ENCODE measurements at regions not wholly inside any gene's neighbourhood (a gene's known extent, or its start where the extent isn't known, plus 50 kb on each side); places are given as distances from the start of the nearest gene placed in this dataset.
A peak's percentile ranks its signal among the peaks of the same experiment; 100 is the strongest.

- H3K27ac ChIP-seq (ENCODE audit: low read depth, low read length): peak overlapping the region; percentile 90
- H4K20me1 ChIP-seq (ENCODE audit: insufficient read depth, low read length): no peaks in the 10 kb centered on the region
- peaks cover 36% of the 10 kb centered on the region for H3K4me1 ChIP-seq (ENCODE audit: insufficient read depth, low read length)
- H3K36me3 ChIP-seq (ENCODE audit: insufficient read depth, low read length): no peaks in the 10 kb centered on the region
- H3K4me2 ChIP-seq (ENCODE audit: insufficient read depth, low read length): peak overlapping the region; percentile 34
- H3K9me3 ChIP-seq (ENCODE audit: low read depth, low read length): no peaks in the 10 kb centered on the region
- H3K27me3 ChIP-seq (ENCODE audit: insufficient read depth, low read length): no peaks in the 10 kb centered on the region
- peak; percentile 26 for DNase-seq (ENCODE audit: insufficient read length, low spot score, missing footprints)
- peak overlapping the region; percentile 59 for H2AFZ ChIP-seq (ENCODE audit: low read length)
- TF ChIP-seq, protein P1, sequence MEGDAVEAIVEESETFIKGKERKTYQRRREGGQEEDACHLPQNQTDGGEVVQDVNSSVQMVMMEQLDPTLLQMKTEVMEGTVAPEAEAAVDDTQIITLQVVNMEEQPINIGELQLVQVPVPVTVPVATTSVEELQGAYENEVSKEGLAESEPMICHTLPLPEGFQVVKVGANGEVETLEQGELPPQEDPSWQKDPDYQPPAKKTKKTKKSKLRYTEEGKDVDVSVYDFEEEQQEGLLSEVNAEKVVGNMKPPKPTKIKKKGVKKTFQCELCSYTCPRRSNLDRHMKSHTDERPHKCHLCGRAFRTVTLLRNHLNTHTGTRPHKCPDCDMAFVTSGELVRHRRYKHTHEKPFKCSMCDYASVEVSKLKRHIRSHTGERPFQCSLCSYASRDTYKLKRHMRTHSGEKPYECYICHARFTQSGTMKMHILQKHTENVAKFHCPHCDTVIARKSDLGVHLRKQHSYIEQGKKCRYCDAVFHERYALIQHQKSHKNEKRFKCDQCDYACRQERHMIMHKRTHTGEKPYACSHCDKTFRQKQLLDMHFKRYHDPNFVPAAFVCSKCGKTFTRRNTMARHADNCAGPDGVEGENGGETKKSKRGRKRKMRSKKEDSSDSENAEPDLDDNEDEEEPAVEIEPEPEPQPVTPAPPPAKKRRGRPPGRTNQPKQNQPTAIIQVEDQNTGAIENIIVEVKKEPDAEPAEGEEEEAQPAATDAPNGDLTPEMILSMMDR (IDR thresholded peaks at IDR 0.05; ENCODE audit: extremely low read depth, low read depth, low read length): no peak
- H3K4me3 ChIP-seq (ENCODE audit: insufficient read depth, low read length): no peak overlapping the region
- no peaks in the 10 kb centered on the region for H3K79me2 ChIP-seq (ENCODE audit: insufficient read depth, low read length)
Observed at GRCh38 chr1:8089535-8090228, 63.6 kb upstream of the ERRFI1 start.

- DNase-seq (ENCODE audit: insufficient read length, low spot score, missing footprints): no peak
- no peak overlapping the region for H3K4me2 ChIP-seq (ENCODE audit: insufficient read depth, low read length)
- H3K4me1 ChIP-seq (ENCODE audit: insufficient read depth, low read length): peaks cover 31% of the 10 kb centered on the region
- no peak overlapping the region for H3K4me3 ChIP-seq (ENCODE audit: insufficient read depth, low read length)
- H3K27me3 ChIP-seq (ENCODE audit: insufficient read depth, low read length): no peaks in the 10 kb centered on the region
- H3K79me2 ChIP-seq (ENCODE audit: insufficient read depth, low read length): no peaks in the 10 kb centered on the region
- no peak overlapping the region for H3K27ac ChIP-seq (ENCODE audit: low read depth, low read length)
- H3K9me3 ChIP-seq (ENCODE audit: low read depth, low read length): no peaks in the 10 kb centered on the region
- no peak overlapping the region for H2AFZ ChIP-seq (ENCODE audit: low read length)
- H3K36me3 ChIP-seq (ENCODE audit: insufficient read depth, low read length): no peaks in the 10 kb centered on the region
- H4K20me1 ChIP-seq (ENCODE audit: insufficient read depth, low read length): no peaks in the 10 kb centered on the region
- TF ChIP-seq, protein P1 (IDR thresholded peaks at IDR 0.05; ENCODE audit: extremely low read depth, low read depth, low read length): no peak
Observed at GRCh38 chr1:8086055-8086454, 59.9 kb upstream of the ERRFI1 start.

DNA sequence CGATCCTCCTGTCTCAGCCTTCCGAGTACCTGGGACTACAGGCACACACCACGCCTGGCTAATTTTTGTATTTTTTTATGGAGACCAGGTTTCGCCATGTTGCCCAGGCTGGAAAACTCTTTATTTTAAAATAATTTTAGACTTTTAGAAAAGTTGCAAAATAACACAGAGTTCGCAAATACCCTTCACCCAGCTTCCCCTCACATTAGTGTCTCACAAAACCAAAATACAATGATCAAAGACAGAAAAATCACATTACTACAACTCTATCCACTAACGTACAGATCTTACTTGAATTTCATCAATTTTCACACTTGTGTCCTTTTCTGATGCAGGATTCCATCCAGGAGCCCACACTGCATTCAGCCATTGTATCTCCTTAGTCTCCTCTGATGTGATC is 58.8 kb upstream of the ERRFI1 start:
- H3K4me1 ChIP-seq (ENCODE audit: insufficient read depth, low read length): peaks cover 24% of the 10 kb centered on the region
- no peak overlapping the region for H3K4me3 ChIP-seq (ENCODE audit: insufficient read depth, low read length)
- H2AFZ ChIP-seq (ENCODE audit: low read length): no peak overlapping the region
- H3K27ac ChIP-seq (ENCODE audit: low read depth, low read length): no peak overlapping the region
- no peaks in the 10 kb centered on the region for H3K36me3 ChIP-seq (ENCODE audit: insufficient read depth, low read length)
- no peaks in the 10 kb centered on the region for H3K79me2 ChIP-seq (ENCODE audit: insufficient read depth, low read length)
- H3K9me3 ChIP-seq (ENCODE audit: low read depth, low read length): no peaks in the 10 kb centered on the region
- no peaks in the 10 kb centered on the region for H3K27me3 ChIP-seq (ENCODE audit: insufficient read depth, low read length)
- DNase-seq (ENCODE audit: insufficient read length, low spot score, missing footprints): no peak
- H3K4me2 ChIP-seq (ENCODE audit: insufficient read depth, low read length): no peak overlapping the region
- no peaks in the 10 kb centered on the region for H4K20me1 ChIP-seq (ENCODE audit: insufficient read depth, low read length)
- TF ChIP-seq, protein P1 (IDR thresholded peaks at IDR 0.05; ENCODE audit: extremely low read depth, low read depth, low read length): no peak

GRCh38 chr1:8083739-8084484 is 57.8 kb upstream of the ERRFI1 start:
- Histone ChIP-seq H3K79me2 (ENCODE audit: insufficient read depth, low read length) (no peaks in the 10 kb centered on the region), H3K36me3 (ENCODE audit: insufficient read depth, low read length) (no peaks in the 10 kb centered on the region), H3K4me2 (ENCODE audit: insufficient read depth, low read length) (peak overlapping the region; percentile 63), H3K9me3 (ENCODE audit: low read depth, low read length) (no peaks in the 10 kb centered on the region), H3K4me1 (ENCODE audit: insufficient read depth, low read length) (peaks cover 18% of the 10 kb centered on the region), H3K4me3 (ENCODE audit: insufficient read depth, low read length) (peak overlapping the region; percentile 10), H2AFZ (ENCODE audit: low read length) (peak overlapping the region; percentile 55), H3K27ac (ENCODE audit: low read depth, low read length) (peak overlapping the region; percentile 95), H3K27me3 (ENCODE audit: insufficient read depth, low read length) (no peaks in the 10 kb centered on the region), H4K20me1 (ENCODE audit: insufficient read depth, low read length) (no peaks in the 10 kb centered on the region)
- peak; percentile 13 for DNase-seq (ENCODE audit: insufficient read length, low spot score, missing footprints)
- TF ChIP-seq, protein P1 (IDR thresholded peaks at IDR 0.05; ENCODE audit: extremely low read depth, low read depth, low read length): no peak
